NT2/D1 (cell line): ENCODE measurements at regions not wholly inside any gene's neighbourhood (a gene's known extent, or its start where the extent isn't known, plus 50 kb on each side); places are given as distances from the start of the nearest gene placed in this dataset.

Experiments used
- DNase-seq: peaks from one replicate; pipeline ENCODE4 v3.0.0-alpha.2; 2011; ENCODE audit warnings: low read depth, low spot score
- H3K27me3 ChIP-seq: 2 replicates; pipeline ENCODE4 v1.6.0; 2011; ENCODE audit warnings: mild to moderate bottlenecking; ENCODE audit not compliant: insufficient read length, insufficient read depth
- H3K36me3 ChIP-seq: 2 replicates; pipeline ENCODE4 v1.6.1; 2011; ENCODE audit warnings: mild to moderate bottlenecking, low read length, mixed read lengths; ENCODE audit not compliant: insufficient read depth, insufficient read length
- H3K4me1 ChIP-seq: 2 replicates; pipeline ENCODE4 v1.5.1; 2011; ENCODE audit not compliant: insufficient read depth, insufficient read length
- H3K4me3 ChIP-seq: 2 replicates; pipeline ENCODE4 v1.5.1; 2011; ENCODE audit warnings: low read depth; ENCODE audit not compliant: insufficient read length
- H3K9ac ChIP-seq: 2 replicates; pipeline ENCODE4 v1.6.0; 2011; ENCODE audit warnings: low read depth; ENCODE audit not compliant: insufficient read length
- H3K9me3 ChIP-seq: 2 replicates; pipeline ENCODE4 v1.5.1; 2011; ENCODE audit warnings: mild to moderate bottlenecking, low read length; ENCODE audit not compliant: insufficient read depth
- SUZ12 ChIP-seq: IDR thresholded peaks from 2 replicates; pipeline ENCODE4 v1.6.1; 2011; ENCODE audit not compliant: insufficient read length, insufficient read depth; ENCODE audit errors: extremely low read depth
- YY1 ChIP-seq: IDR thresholded peaks from 2 replicates; pipeline ENCODE4 v1.6.1; 2011; ENCODE audit not compliant: insufficient read length, insufficient read depth
- ZNF274 ChIP-seq: IDR thresholded peaks from 2 replicates; pipeline ENCODE4 v1.6.1; 2011; ENCODE audit warnings: mild to moderate bottlenecking, low read depth, low read length

DNA sequence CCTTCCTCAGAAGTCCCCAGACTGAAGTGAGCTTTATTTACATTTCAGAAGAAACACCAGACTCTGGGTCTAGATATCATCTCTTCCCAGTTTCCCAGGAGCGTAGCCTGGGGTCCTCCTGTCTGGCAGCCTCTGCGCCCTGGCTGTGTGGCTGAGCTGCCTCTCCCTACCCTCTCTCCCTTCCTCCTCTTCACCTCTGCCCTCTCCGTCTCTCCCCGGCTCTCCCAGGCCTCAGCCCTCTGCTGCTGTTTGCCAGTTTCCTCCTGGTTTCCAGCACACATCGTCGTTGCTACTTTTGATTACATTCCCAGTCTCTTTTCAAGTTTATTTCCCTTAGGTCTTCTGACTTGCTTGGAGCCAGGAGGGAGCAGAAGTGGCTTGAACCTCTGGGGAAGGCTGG, 91.1 kb upstream of the DISP3 start:
- H3K36me3 ChIP-seq, result no peaks in the 10 kb centered on the region
- H3K27me3 ChIP-seq, result no peaks in the 10 kb centered on the region
- TF ChIP-seq SUZ12, result no peak
- TF ChIP-seq YY1, result no peak
- no peak for TF ChIP-seq ZNF274
- H3K9ac ChIP-seq, result no peak overlapping the region
- peaks cover 5% of the 10 kb centered on the region for H3K4me1 ChIP-seq
- DNase-seq, result no peak
- H3K9me3 ChIP-seq, result no peaks in the 10 kb centered on the region
- no peak overlapping the region for H3K4me3 ChIP-seq

DNA sequence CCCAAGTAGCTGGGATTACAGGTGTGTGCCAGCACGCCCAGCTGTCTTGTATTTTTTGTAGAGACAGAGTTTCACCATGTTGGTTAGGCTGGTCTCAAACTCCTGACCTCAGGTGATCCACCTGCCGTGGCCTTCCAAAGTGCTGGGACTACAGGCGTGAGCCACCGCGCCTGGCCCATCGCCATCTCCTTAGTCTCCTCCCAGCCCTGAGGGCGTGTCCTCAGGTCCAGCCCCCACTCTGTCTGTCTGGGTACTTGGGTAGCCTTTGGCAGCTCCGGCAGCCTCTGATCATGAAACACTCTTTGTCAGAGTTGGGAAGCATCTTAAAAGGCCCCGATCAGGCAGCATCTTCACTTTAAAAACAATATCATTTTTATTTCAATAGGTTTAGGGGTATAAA, 90.3 kb upstream of the DISP3 start:
- Histone ChIP-seq H3K9ac (no peak overlapping the region), H3K9me3 (no peaks in the 10 kb centered on the region), H3K36me3 (no peaks in the 10 kb centered on the region), H3K27me3 (no peaks in the 10 kb centered on the region), H3K4me1 (peaks cover 5% of the 10 kb centered on the region), H3K4me3 (no peak overlapping the region)
- no peak for DNase-seq
- no peak for TF ChIP-seq ZNF274
- no peak for TF ChIP-seq SUZ12
- no peak for TF ChIP-seq YY1

DNA sequence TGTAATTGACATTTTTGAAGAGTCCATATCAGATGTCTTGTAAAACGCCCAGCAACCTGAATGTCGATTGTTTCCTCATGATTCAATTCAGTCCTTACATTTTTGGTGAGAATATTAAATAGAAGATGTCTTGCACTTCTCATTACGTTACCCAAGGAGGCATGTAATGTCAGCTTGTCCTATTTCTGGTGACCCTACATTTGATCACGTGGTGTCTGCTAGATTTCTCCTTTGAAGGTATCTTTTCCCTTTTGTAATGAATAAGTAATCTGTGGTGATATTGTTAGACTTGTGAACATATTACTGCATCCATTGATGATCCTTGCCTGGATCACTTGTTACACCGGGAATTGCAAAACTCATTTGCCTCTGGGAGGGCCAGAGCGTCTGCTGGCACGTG, 87.6 kb upstream of the DISP3 start:
- DNase-seq, result no peak
- no peak overlapping the region for H3K4me3 ChIP-seq
- TF ChIP-seq SUZ12 (no peak), ZNF274 (no peak), YY1 (no peak)
- no peaks in the 10 kb centered on the region for H3K36me3 ChIP-seq
- no peaks in the 10 kb centered on the region for H3K9me3 ChIP-seq
- H3K9ac ChIP-seq, result no peak overlapping the region
- H3K27me3 ChIP-seq, result no peaks in the 10 kb centered on the region
- H3K4me1 ChIP-seq, result peaks cover 3% of the 10 kb centered on the region

DNA sequence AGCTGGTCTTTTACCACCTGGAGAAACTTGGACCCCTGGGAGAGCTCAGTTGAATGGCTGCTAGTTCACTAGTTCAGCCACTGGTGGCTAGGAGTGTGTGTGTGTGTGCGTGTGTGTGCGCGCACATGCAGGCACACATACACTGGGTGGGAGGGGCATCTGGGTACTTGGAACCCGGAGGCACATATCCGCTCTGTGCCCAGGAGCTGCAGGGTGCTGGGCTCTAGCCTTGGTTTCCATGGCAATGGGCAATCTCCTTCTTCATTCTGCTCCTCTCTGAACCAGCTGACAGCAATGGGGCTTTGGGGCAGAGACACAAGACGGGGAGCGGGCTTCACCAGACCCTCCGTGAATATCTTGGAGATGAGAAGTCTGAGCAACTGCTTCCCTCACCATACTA, 87.1 kb upstream of the DISP3 start:
- no peak overlapping the region for H3K4me3 ChIP-seq
- H3K36me3 ChIP-seq, result no peaks in the 10 kb centered on the region
- no peaks in the 10 kb centered on the region for H3K27me3 ChIP-seq
- peaks cover 3% of the 10 kb centered on the region for H3K4me1 ChIP-seq
- no peaks in the 10 kb centered on the region for H3K9me3 ChIP-seq
- DNase-seq, result no peak
- H3K9ac ChIP-seq, result no peak overlapping the region
- no peak for TF ChIP-seq SUZ12
- no peak for TF ChIP-seq YY1
- no peak for TF ChIP-seq ZNF274

DNA sequence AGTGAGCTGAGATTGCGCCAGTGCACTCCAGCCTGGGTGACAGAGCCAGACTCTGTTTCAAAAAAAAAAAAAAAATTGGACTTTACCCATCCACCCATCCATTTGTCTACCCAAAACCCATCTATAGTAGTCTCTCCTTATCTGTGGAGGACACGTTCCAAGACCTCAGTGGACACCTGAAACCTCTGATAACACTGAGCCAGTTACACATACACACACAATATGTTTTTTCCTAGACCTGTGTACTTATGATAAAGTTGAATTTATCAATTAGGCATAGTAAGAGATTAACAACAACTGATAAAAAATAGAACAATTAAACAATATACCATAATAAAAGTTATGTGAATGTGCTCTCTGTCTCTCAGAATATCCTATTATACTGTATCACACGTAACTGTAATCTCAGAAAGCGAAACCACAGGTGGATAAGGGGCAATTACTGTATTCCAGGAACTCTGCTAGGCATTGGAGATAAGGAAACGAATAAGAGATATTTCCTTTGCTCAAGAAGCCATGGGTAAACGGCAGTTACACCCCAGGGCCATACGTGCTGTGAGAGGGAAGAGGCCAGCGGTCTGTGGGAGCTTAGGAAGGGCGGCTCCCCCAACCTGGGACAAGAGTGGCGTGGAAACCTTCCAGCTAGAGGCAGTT, 84.2 kb upstream of the DISP3 start:
- TF ChIP-seq ZNF274 (no peak), SUZ12 (no peak), YY1 (no peak)
- peaks cover 10% of the 10 kb centered on the region for H3K4me1 ChIP-seq

DNA sequence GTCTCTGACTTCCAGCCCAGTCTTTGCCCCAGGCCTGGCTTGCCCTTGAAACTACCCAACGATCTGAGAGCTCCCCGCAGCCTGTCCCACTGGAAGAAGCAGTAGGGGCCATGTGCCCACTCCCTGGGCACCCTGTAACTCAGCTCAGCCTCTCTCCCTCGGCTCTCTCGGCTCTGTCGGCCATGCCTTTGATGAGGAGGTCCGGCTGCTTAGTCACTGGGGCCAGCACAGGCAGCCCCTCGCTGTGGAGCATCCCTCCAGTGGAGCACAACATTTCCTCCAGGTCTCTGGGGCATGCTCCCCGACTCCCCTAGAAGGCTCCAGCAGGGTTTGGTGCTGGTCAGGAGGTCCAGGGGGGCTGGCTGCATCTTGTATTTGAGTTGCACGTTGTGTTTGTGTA, 83.3 kb upstream of the DISP3 start:
- Histone ChIP-seq H3K9ac (no peak overlapping the region), H3K4me3 (no peak overlapping the region), H3K27me3 (no peaks in the 10 kb centered on the region), H3K4me1 (peaks cover 10% of the 10 kb centered on the region), H3K36me3 (no peaks in the 10 kb centered on the region), H3K9me3 (no peaks in the 10 kb centered on the region)
- no peak for TF ChIP-seq ZNF274
- no peak for TF ChIP-seq YY1
- no peak for TF ChIP-seq SUZ12
- DNase-seq, result no peak

More for the DNA sequence above, 84.2 kb upstream of the DISP3 start:
- no peak overlapping the region for H3K9ac ChIP-seq
- DNase-seq, result no peak
- no peaks in the 10 kb centered on the region for H3K9me3 ChIP-seq
- H3K4me3 ChIP-seq, result no peak overlapping the region
- no peaks in the 10 kb centered on the region for H3K36me3 ChIP-seq
- no peaks in the 10 kb centered on the region for H3K27me3 ChIP-seq

DNA sequence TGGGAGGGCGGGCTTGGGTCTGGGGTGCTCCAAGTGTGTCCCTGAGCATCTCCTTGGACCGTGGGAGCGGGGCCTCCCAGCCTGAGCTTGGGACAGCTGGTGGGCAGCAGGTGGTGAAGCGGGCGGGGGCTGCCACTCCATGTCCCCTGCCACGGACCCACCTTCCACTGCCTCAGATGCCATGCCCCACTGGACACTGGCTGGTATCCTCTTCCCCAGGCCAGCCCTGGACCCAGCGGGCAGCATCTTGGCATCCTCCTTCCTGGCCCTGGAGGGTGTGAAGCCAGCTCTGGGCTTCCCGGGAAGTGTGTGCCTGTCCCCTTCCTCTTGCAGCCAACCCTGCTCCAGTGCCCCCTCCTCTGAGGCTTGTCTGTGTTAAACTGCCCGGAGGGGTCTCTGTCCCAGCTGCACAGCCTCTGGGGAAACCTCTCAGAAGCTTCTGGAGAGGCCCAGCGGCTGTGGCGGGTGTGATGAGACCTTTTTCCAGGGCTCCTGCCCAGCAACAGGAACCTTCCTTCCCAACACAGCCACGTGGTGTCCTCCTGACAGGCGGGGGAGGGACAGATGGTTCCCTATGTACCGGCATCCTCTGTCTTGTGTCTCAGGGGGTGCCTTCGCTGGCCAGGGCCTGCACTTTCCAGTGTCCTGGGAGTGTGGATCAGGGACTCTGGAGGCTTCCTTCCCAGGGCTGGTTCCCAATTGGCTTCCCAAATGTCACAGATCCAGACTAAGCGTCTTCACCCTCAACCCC, 81.6 kb upstream of the DISP3 start:
- Histone ChIP-seq H3K4me1 (peaks cover 10% of the 10 kb centered on the region), H3K36me3 (no peaks in the 10 kb centered on the region), H3K4me3 (no peak overlapping the region), H3K9me3 (no peaks in the 10 kb centered on the region), H3K27me3 (no peaks in the 10 kb centered on the region), H3K9ac (peak overlapping the region; percentile 1)
- TF ChIP-seq ZNF274, result no peak
- TF ChIP-seq SUZ12, result no peak
- TF ChIP-seq YY1, result no peak
- DNase-seq, result no peak
